ENCODE measurements at regions not wholly inside any gene's neighbourhood (a gene's known extent, or its start where the extent isn't known, plus 50 kb on each side); places are given as distances from the start of the nearest gene placed in this dataset.

DNA sequence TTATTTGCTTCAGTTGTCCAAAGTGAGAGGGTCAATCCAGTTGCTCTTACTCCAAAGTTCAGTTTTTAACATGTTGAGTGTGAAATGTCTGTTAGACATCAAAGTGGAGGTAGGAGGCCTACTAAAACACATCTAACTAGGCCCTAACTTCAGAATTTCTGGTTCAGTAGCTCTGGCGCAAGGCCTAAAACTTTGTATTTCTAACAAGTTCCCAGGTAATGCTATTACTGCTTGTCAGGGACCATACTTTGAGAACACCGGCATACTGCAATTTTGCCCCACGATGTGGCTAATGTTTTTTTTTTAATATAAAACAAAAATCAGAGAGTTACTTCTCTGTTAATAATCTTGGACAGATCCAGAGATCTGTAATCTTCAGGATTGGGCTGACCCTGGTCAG is 72.4 kb upstream of the LRRC55 start:
- TF ChIP-seq ZNF274 (IDR thresholded peaks at IDR 0.05; ENCODE audit: low read depth, low read length) (no peak), REST (IDR thresholded peaks at IDR 0.05; ENCODE audit: low read depth) (no peak)

Data from HCT116 (cell line).